Nephron progenitor cell (in vitro differentiated cells): ENCODE measurements at regions not wholly inside any gene's neighbourhood (a gene's known extent, or its start where the extent isn't known, plus 50 kb on each side); places are given as distances from the start of the nearest gene placed in this dataset.

Experiments
- DNase-seq: peaks from one replicate; pipeline ENCODE4 v3.0.0; 2021
- H3K27ac Mint-ChIP-seq: 2 replicates; pipeline ENCODE4 v1.8.0; 2021; ENCODE audit warnings: mild to moderate bottlenecking, moderate library complexity, mixed read lengths
- H3K27me3 Mint-ChIP-seq: 2 replicates; pipeline ENCODE4 v1.8.0; 2021; ENCODE audit warnings: mild to moderate bottlenecking, low read depth, mixed read lengths; ENCODE audit not compliant: poor library complexity
- H3K36me3 Mint-ChIP-seq: 2 replicates; pipeline ENCODE4 v1.8.0; 2021; ENCODE audit warnings: low read depth, mixed read lengths
- H3K4me1 Mint-ChIP-seq: 2 replicates; pipeline ENCODE4 v1.8.0; 2021; ENCODE audit warnings: mixed read lengths
- H3K4me3 Mint-ChIP-seq: 2 replicates; pipeline ENCODE4 v1.8.0; 2021; ENCODE audit warnings: mild to moderate bottlenecking, moderate library complexity, mixed read lengths
- H3K9me3 Mint-ChIP-seq: 2 replicates; pipeline ENCODE4 v1.8.0; 2021; ENCODE audit warnings: mild to moderate bottlenecking, moderate library complexity, mixed read lengths
- CTCF ChIP-seq: fragments of 200-600 bp; sonication (generic); IDR thresholded peaks from 2 replicates; pipeline ENCODE4 v1.5.0; 2021; ENCODE audit warnings: antibody characterized with exemption

GRCh38 chr7:125256446-125256845 lies 326.8 kb upstream of the POT1 start:
- peaks cover 14% of the 10 kb centered on the region for H3K4me1 Mint-ChIP-seq
- no peak for TF ChIP-seq CTCF

DNA sequence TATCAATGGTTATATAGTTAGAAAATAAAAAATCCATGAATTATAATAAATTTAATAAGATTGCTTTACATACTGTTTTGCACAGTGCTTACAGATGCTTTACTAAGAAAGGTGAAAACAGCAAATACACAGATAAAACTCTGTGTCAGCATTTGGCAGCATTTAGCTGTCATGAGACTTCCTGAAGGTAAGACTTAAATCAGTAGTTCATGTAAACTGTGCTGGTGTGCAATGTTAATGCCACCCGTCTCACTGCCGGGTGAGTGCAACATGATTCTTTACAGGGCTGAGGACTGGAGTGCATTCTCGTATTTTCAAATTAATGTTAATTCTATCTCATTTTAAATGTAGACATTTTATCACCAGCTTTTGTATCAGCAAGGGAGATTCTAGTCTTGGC lies 326.2 kb upstream of the POT1 start:
- no peak for TF ChIP-seq CTCF
- peaks cover 2% of the 10 kb centered on the region for H3K27me3 Mint-ChIP-seq
- no peaks in the 10 kb centered on the region for H3K9me3 Mint-ChIP-seq

More at GRCh38 chr7:125256446-125256845, 326.8 kb upstream of the POT1 start:
- H3K36me3 Mint-ChIP-seq = no peaks in the 10 kb centered on the region
- no peak overlapping the region for H3K27ac Mint-ChIP-seq
- H3K9me3 Mint-ChIP-seq = no peaks in the 10 kb centered on the region
- no peak overlapping the region for H3K4me3 Mint-ChIP-seq
- H3K27me3 Mint-ChIP-seq = peaks cover 2% of the 10 kb centered on the region
- DNase-seq = no peak

GRCh38 chr7:125254566-125254965 lies 324.9 kb upstream of the POT1 start:
- peaks cover 2% of the 10 kb centered on the region for H3K27me3 Mint-ChIP-seq
- H3K4me1 Mint-ChIP-seq = peaks cover 14% of the 10 kb centered on the region
- H3K9me3 Mint-ChIP-seq = no peaks in the 10 kb centered on the region
- TF ChIP-seq CTCF = no peak
- H3K27ac Mint-ChIP-seq = no peak overlapping the region
- no peak overlapping the region for H3K4me3 Mint-ChIP-seq
- H3K36me3 Mint-ChIP-seq = no peaks in the 10 kb centered on the region
- no peak for DNase-seq

More for the DNA sequence above, 326.2 kb upstream of the POT1 start:
- H3K4me3 Mint-ChIP-seq = no peak overlapping the region
- H3K27ac Mint-ChIP-seq = no peak overlapping the region
- H3K36me3 Mint-ChIP-seq = no peaks in the 10 kb centered on the region
- H3K4me1 Mint-ChIP-seq = peaks cover 14% of the 10 kb centered on the region
- DNase-seq = no peak

DNA sequence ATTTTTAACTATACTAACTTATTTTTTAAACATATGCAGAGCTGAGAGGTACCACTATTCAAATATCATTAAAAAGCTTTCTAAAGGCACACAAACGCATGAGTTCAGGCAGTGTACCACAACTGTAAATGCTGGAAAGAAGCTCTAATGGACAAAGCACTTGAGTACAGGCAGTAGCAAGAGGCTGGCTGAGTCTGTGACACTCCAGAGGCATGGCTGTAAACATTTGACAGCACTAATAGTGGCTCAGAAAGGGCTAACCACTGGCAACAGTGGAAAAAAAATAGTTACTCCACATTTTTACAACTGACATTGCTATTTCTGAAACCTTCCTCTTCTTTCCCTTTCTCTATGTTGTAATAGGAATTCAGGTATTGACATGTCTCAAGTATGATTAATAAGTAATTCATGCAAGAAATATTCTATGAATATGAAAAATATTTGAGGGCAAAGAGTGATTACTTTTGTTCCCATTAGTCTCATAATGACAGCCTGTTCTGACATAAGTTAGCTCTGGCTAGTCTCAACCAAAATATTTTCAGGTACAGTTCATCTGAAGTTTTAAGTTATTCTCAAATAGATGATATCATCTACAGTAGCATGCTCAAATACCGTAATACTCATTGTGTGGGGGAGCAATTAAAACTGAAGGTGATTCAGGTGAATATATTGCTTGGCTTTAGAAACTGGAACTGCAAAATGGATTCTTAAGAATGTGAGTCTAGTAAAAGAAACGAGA lies 324.0 kb upstream of the POT1 start:
- Mint-ChIP-seq H3K4me3 (no peak overlapping the region), H3K36me3 (no peaks in the 10 kb centered on the region), H3K27me3 (peaks cover 2% of the 10 kb centered on the region), H3K9me3 (no peaks in the 10 kb centered on the region), H3K27ac (no peak overlapping the region), H3K4me1 (peaks cover 14% of the 10 kb centered on the region)
- no peak for TF ChIP-seq CTCF
- DNase-seq = no peak

- H3K36me3 Mint-ChIP-seq = no peaks in the 10 kb centered on the region
- no peak overlapping the region for H3K4me3 Mint-ChIP-seq
- H3K4me1 Mint-ChIP-seq = no peaks in the 10 kb centered on the region
Measured at GRCh38 chr7:125247514-125248098, 318.0 kb upstream of the POT1 start.

More at GRCh38 chr7:125247514-125248098, 318.0 kb upstream of the POT1 start:
- TF ChIP-seq CTCF = no peak
- no peaks in the 10 kb centered on the region for H3K27me3 Mint-ChIP-seq
- H3K27ac Mint-ChIP-seq = no peak overlapping the region
- no peak for DNase-seq
- H3K9me3 Mint-ChIP-seq = no peaks in the 10 kb centered on the region
